Activated T-cell treated with anti-CD3 and anti-CD28 coated beads, Interleukin-2, amount 50 U/mL, for 72 hours (primary cell): ENCODE measurements at regions not wholly inside any gene's neighbourhood (a gene's known extent, or its start where the extent isn't known, plus 50 kb on each side); places are given as distances from the start of the nearest gene placed in this dataset.

ENCODE experiments used
- ATAC-seq, 2 donors: fragments of 150-1000 bp; cut with Tn5 transposase; replicated peaks in 1 of 2; 2 replicates each; pipeline ENCODE4 v1.10.0; 2021; ENCODE audit warnings: moderate library complexity in 2 of 2, mild to moderate bottlenecking in 1 of 2
- DNase-seq, 2 donors: peaks; one replicate each; pipeline ENCODE4 v3.0.0; 2021 to 2022; ENCODE audit warnings: mixed read lengths in 1 of 2
- H3K27ac Mint-ChIP-seq: one replicate; pipeline ENCODE4 v1.8.0; 2022; ENCODE audit warnings: mild to moderate bottlenecking, moderate library complexity, mixed read lengths
- H3K27me3 Mint-ChIP-seq: one replicate; pipeline ENCODE4 v1.8.0; 2022; ENCODE audit warnings: low read depth, mixed read lengths
- H3K36me3 Mint-ChIP-seq, 2 donors: one replicate each; pipeline ENCODE4 v1.8.0; 2022; ENCODE audit warnings: mixed read lengths in 2 of 2, mild to moderate bottlenecking in 1 of 2; ENCODE audit not compliant: insufficient read depth in 2 of 2
- H3K4me1 Mint-ChIP-seq: one replicate; pipeline ENCODE4 v1.8.0; 2022; ENCODE audit warnings: low read depth, mixed read lengths
- H3K4me3 Mint-ChIP-seq, 2 donors: one replicate each; pipeline ENCODE4 v1.8.0; 2022; ENCODE audit warnings: mild to moderate bottlenecking in 2 of 2, mixed read lengths in 2 of 2, moderate library complexity in 2 of 2
- H3K9me3 Mint-ChIP-seq, 2 donors: one replicate each; pipeline ENCODE4 v1.8.0; 2022; ENCODE audit warnings: mixed read lengths in 2 of 2

- no peaks in the 10 kb centered on the region for H3K4me1 Mint-ChIP-seq
- no peak overlapping the region for H3K27ac Mint-ChIP-seq
- no peak for DNase-seq
- no peaks in the 10 kb centered on the region for H3K36me3 Mint-ChIP-seq
- peaks cover 7 to 8% of the 10 kb centered on the region in 2 donors for H3K9me3 Mint-ChIP-seq
- no peak for ATAC-seq
- H3K27me3 Mint-ChIP-seq: no peaks in the 10 kb centered on the region
- H3K4me3 Mint-ChIP-seq: no peak overlapping the region
These were observed 676.0 kb upstream of the TENM4 start for GRCh38 chr11:80116796-80117195.

GRCh38 chr11:80109652-80110051, 668.8 kb upstream of the TENM4 start:
- Mint-ChIP-seq H3K27me3 (no peaks in the 10 kb centered on the region), H3K4me1 (no peaks in the 10 kb centered on the region), H3K4me3 (no peak overlapping the region), H3K9me3 (peaks cover 7 to 14% of the 10 kb centered on the region in 2 donors), H3K36me3 (no peaks in the 10 kb centered on the region), H3K27ac (no peak overlapping the region)
- DNase-seq (no peak), ATAC-seq (no peak)

- no peak overlapping the region for H3K4me3 Mint-ChIP-seq
- H3K9me3 Mint-ChIP-seq: peaks cover 7 to 14% of the 10 kb centered on the region in 2 donors
- H3K27ac Mint-ChIP-seq: no peak overlapping the region
- no peaks in the 10 kb centered on the region for H3K27me3 Mint-ChIP-seq
- DNase-seq (no peak), ATAC-seq (no peak)
- no peaks in the 10 kb centered on the region for H3K4me1 Mint-ChIP-seq
- H3K36me3 Mint-ChIP-seq: no peaks in the 10 kb centered on the region
These were observed 668.2 kb upstream of the TENM4 start for GRCh38 chr11:80109031-80109430.

GRCh38 chr11:80107415-80107814, 666.6 kb upstream of the TENM4 start:
- H3K4me3 Mint-ChIP-seq: no peak overlapping the region
- no peak overlapping the region for H3K27ac Mint-ChIP-seq
- H3K36me3 Mint-ChIP-seq: no peaks in the 10 kb centered on the region
- ATAC-seq: no peak
- H3K9me3 Mint-ChIP-seq: peaks cover 7 to 14% of the 10 kb centered on the region in 2 donors
- DNase-seq: no peak
- H3K4me1 Mint-ChIP-seq: no peaks in the 10 kb centered on the region
- H3K27me3 Mint-ChIP-seq: no peaks in the 10 kb centered on the region

GRCh38 chr11:80104191-80104590, 663.4 kb upstream of the TENM4 start:
- no peaks in the 10 kb centered on the region for H3K36me3 Mint-ChIP-seq
- H3K4me1 Mint-ChIP-seq: no peaks in the 10 kb centered on the region
- peaks cover 4% of the 10 kb centered on the region in 2 donors for H3K9me3 Mint-ChIP-seq
- no peak overlapping the region for H3K27ac Mint-ChIP-seq
- no peaks in the 10 kb centered on the region for H3K27me3 Mint-ChIP-seq
- DNase-seq: no peak
- H3K4me3 Mint-ChIP-seq: no peak overlapping the region
- ATAC-seq: no peak

GRCh38 chr11:80103142-80103859, 662.5 kb upstream of the TENM4 start:
- Mint-ChIP-seq H3K4me1 (no peaks in the 10 kb centered on the region), H3K27ac (no peak overlapping the region), H3K27me3 (no peaks in the 10 kb centered on the region), H3K36me3 (peaks cover 0 to 2% of the 10 kb centered on the region in 2 donors), H3K4me3 (no peak overlapping the region), H3K9me3 (peaks cover 7 to 9% of the 10 kb centered on the region in 2 donors)
- DNase-seq (no peak), ATAC-seq (no peak)

GRCh38 chr11:80097146-80097545, 656.3 kb upstream of the TENM4 start:
- no peak overlapping the region for H3K27ac Mint-ChIP-seq
- peaks cover 5 to 7% of the 10 kb centered on the region in 2 donors for H3K9me3 Mint-ChIP-seq
- no peak for ATAC-seq
- no peak overlapping the region for H3K4me3 Mint-ChIP-seq
- no peak for DNase-seq
- no peaks in the 10 kb centered on the region for H3K4me1 Mint-ChIP-seq
- H3K27me3 Mint-ChIP-seq: no peaks in the 10 kb centered on the region
- H3K36me3 Mint-ChIP-seq: peaks cover 0 to 2% of the 10 kb centered on the region in 2 donors

- H3K27me3 Mint-ChIP-seq: no peaks in the 10 kb centered on the region
- peaks cover 0 to 2% of the 10 kb centered on the region in 2 donors for H3K36me3 Mint-ChIP-seq
- H3K27ac Mint-ChIP-seq: no peak overlapping the region
- H3K4me1 Mint-ChIP-seq: no peaks in the 10 kb centered on the region
- H3K4me3 Mint-ChIP-seq: no peak overlapping the region
- peaks cover 4 to 7% of the 10 kb centered on the region in 2 donors for H3K9me3 Mint-ChIP-seq
- ATAC-seq: no peak
- DNase-seq: no peak
These were observed 655.9 kb upstream of the TENM4 start for GRCh38 chr11:80096736-80097135.

- H3K4me1 Mint-ChIP-seq: no peaks in the 10 kb centered on the region
- no peak overlapping the region for H3K4me3 Mint-ChIP-seq
- no peaks in the 10 kb centered on the region for H3K27me3 Mint-ChIP-seq
- DNase-seq (no peak), ATAC-seq (no peak)
- H3K36me3 Mint-ChIP-seq: peaks cover 0 to 1% of the 10 kb centered on the region in 2 donors
- H3K27ac Mint-ChIP-seq: no peak overlapping the region
- H3K9me3 Mint-ChIP-seq: peaks cover 5 to 8% of the 10 kb centered on the region in 2 donors
These were observed 645.7 kb upstream of the TENM4 start for GRCh38 chr11:80086496-80087055.

- peaks cover 0 to 1% of the 10 kb centered on the region in 2 donors for H3K36me3 Mint-ChIP-seq
These were observed 644.7 kb upstream of the TENM4 start for GRCh38 chr11:80085563-80085962.

GRCh38 chr11:80084608-80085007, 643.8 kb upstream of the TENM4 start:
- Mint-ChIP-seq H3K27ac (no peak overlapping the region), H3K9me3 (peaks cover 7 to 8% of the 10 kb centered on the region in 2 donors), H3K4me1 (no peaks in the 10 kb centered on the region), H3K4me3 (no peak overlapping the region), H3K36me3 (peaks cover 0 to 1% of the 10 kb centered on the region in 2 donors), H3K27me3 (no peaks in the 10 kb centered on the region)
- ATAC-seq (no peak), DNase-seq (no peak)

More at GRCh38 chr11:80085563-80085962, 644.7 kb upstream of the TENM4 start:
- Mint-ChIP-seq H3K4me3 (no peak overlapping the region), H3K27ac (no peak overlapping the region), H3K27me3 (no peaks in the 10 kb centered on the region), H3K9me3 (peaks cover 5 to 8% of the 10 kb centered on the region in 2 donors), H3K4me1 (no peaks in the 10 kb centered on the region)
- DNase-seq (no peak), ATAC-seq (no peak)

- Mint-ChIP-seq H3K4me1 (no peaks in the 10 kb centered on the region), H3K9me3 (peaks cover 6 to 7% of the 10 kb centered on the region in 2 donors), H3K36me3 (peaks cover 0 to 1% of the 10 kb centered on the region in 2 donors), H3K27me3 (no peaks in the 10 kb centered on the region), H3K4me3 (no peak overlapping the region), H3K27ac (no peak overlapping the region)
- ATAC-seq: no peak
- DNase-seq: no peak
These were observed 642.7 kb upstream of the TENM4 start for GRCh38 chr11:80083531-80083951.

GRCh38 chr11:80082406-80082805, 641.6 kb upstream of the TENM4 start:
- Mint-ChIP-seq H3K4me1 (no peaks in the 10 kb centered on the region), H3K27me3 (no peaks in the 10 kb centered on the region), H3K4me3 (no peak overlapping the region), H3K9me3 (peaks cover 6 to 7% of the 10 kb centered on the region in 2 donors), H3K27ac (no peak overlapping the region), H3K36me3 (peaks cover 0 to 1% of the 10 kb centered on the region in 2 donors)
- DNase-seq (no peak), ATAC-seq (no peak)

GRCh38 chr11:80077113-80077512, 636.3 kb upstream of the TENM4 start:
- no peak overlapping the region for H3K27ac Mint-ChIP-seq
- DNase-seq (no peak), ATAC-seq (no peak)
- no peaks in the 10 kb centered on the region for H3K4me1 Mint-ChIP-seq
- no peak overlapping the region for H3K4me3 Mint-ChIP-seq
- H3K36me3 Mint-ChIP-seq: no peaks in the 10 kb centered on the region
- H3K27me3 Mint-ChIP-seq: no peaks in the 10 kb centered on the region
- H3K9me3 Mint-ChIP-seq: peaks cover 5 to 15% of the 10 kb centered on the region in 2 donors
